ENCODE measurements at regions not wholly inside any gene's neighbourhood (a gene's known extent, or its start where the extent isn't known, plus 50 kb on each side); places are given as distances from the start of the nearest gene placed in this dataset.

DNA sequence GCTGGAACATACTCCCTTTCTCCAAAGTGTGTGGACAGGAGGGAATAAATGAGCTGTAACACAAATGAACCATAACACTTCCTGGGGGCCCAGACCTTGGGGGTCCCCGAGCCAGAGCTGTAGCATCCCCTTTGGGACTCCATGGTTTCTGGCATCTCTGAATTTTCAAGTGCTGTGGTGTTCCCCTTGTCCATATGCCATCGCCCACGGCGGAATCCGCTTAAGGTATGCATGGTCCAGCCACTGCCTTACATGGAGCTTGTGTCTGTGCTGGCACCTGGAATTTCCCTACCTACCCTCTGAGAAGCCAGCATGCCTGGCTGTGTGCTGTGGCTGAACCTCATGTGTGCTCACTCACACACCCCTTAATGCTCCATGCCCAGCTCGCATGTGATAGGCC lies 943.6 kb downstream of the SLITRK1 start:
- FAIRE-seq: no peak

DNA sequence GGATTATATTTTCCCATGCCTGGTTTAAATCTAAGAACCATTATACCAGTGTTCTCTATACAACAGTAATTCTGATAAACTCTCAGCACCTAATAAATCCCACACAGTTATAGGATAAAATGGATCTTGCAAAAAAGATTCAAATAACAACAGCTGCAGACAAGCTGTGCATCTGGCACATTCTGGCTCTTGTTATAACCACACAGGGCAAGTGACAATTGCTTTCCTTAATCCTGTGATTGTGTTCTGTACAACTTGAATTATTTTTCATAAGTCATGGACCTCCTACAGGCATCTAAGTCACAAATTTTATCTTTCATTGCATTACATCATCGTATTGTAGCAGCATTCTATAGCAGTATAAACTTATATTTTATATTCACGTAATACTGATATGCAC lies 948.3 kb downstream of the SLITRK1 start:
- no peak for FAIRE-seq

DNA sequence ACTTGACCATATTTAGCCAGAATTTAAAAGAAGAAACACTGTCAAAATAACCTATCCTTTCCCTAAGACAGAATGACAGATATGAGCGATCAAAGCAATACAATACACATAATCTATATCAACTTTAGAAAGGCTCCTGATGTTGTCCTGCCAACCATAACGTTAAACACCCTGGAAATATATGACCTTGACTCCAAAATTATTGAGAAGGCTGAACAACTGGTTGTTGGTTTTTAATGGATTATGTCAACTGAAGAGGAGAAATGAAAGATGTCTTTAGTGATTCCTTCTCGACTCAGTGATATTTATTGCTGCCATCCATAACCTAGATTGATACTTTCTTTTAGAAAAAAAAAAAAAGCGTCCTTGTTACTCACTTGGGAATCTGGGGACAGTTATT lies 957.2 kb downstream of the SLITRK1 start:
- FAIRE-seq: no peak

DNA sequence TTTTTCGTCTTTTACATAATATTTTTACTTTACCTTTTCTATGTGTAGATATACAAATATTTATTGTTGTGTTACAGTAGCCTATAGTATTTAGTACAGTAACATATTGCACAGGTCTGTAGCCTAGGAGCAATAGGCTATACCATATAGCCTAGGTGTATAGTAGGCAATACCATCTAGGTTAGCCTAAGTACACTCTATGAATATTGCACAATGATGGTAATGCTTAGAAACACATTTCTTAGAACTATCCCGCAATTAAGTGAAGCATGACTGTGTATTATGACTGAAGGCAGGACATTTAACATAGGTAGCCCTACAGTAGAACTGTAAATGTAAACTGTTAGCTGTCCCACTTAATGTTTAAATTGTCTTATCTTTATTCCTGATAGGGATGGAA lies 964.3 kb downstream of the SLITRK1 start:
- FAIRE-seq: no peak

DNA sequence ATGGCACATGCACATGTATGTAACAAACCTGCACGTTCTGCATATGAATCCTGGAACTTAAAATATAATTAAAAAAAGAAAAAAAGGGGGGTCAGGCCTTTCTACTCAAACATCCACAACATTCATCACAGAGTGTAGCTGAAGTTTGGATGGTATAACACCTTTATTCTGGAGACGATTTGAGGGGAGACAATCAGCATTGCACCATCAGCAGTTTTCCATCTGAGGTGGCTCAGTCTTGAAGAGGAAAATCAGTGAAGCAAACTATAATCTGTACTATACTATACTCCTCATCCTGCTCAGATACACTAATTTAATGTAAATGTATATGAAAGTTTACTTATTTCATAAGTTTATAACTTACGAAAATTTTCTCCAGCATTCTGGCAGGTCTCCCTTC lies 969.7 kb downstream of the SLITRK1 start:
- no peak for FAIRE-seq

DNA sequence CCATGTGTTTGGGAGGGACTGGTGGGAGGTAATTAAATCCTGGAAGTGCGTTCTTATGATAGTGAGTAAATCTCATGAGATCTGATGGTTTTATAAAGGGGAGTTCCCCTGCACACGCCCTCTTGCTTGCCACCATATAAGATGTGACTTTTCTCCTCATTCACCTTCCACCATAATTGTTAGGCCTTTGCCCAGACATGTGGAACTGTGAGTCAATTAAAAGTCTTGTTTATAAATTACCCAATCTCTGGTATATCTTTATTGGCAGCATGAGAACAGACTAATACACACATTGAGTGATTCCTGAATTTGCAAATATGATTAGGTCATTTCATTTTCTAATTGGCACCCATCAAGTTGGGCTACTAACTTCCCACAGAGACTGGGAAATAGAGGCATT lies 977.2 kb downstream of the SLITRK1 start:
- no peak for FAIRE-seq

DNA sequence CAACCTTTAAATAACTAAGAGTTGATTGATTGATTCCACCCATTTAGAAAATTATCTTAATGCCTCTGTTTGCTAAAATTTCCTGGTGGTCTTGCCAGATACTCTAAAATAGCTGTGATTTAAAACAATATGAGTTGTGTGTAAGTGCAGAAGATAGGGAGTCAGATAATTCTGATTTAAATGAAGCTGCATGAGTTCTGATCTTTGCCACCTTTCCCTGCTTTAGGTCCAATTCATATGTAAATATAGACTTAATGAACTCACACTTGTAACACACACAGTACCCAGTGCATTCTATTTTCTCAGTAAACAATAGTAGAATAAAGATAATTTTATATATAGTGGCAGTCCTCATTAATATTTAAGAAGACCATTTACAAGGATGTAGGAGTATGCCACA lies 981.8 kb downstream of the SLITRK1 start:
- FAIRE-seq: no peak

DNA sequence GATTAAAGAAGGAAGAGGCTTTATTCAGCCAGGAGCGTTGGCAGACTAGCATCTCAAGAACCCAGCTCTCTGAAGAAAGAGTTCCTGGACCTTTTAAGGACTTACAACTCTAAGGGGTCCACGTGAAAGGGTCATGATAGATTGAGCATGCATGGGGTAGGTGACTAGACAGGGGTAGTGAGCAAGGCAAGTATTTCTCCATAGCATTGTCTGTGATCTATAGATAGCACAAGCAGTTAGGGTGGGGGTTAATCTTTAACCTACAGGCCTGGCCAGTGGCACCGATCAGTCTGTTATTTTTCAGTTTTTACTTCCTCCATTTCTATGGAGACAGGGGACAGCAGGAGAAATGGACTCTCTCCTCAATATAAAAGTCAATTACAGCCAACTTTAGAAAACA lies 983.7 kb downstream of the SLITRK1 start:
- FAIRE-seq: no peak

DNA sequence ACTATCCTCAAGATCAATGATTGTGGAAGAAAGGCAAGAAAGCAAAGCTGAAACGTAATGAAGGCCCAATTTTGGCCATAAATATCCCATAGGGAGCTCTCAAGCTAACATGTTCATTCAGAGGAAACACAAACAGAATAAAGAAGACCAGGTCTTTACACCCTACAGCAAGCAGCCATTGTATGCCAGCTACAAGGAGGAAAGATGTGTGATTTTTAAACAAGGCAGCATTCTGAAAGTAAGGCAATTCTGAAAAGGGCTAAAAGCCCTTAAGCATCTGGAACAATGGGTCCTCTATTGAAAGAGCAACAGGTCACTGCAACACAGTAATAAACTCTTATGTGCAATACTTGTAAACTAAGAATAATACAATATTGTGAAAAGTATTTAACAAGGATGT lies 1002.4 kb downstream of the SLITRK1 start:
- FAIRE-seq: no peak

DNA sequence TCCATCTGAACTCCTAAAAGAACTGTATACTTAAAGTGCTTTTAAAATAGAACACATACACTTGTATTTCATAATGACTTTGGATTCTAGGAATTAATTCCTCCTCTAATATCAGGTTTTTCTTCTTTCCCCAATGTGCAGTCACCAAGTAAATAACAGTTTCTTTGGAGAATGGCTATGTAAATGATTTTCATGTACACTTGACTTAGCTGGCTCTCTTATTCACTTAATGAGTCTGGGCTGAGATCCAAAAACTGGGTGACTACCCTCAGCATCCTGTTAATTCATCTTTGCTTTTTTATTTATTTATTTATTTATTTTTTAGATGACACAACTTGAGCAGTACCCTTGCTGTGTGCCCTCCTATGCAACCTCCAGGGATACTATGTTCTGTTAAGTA lies 1003.7 kb downstream of the SLITRK1 start:
- no peak for FAIRE-seq

DNA sequence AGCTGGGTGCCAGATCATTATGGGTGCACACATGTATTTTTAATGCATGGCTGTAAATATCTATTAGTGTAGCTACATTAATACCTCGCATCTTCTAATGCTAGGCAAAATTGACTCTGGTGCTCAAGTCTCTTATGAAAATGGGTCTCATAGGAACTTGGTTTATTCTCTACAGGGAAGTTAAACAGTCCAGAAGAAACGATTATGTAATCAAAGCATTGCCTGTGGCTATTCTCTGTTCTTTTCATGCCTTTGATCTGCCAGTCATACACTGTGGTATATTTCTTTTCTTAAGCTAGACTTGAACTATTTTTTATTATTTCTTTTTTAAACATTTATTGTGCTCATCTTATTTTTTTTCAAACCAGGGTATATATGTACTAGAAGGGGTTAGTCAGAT lies 1015.0 kb downstream of the SLITRK1 start:
- no peak for FAIRE-seq

DNA sequence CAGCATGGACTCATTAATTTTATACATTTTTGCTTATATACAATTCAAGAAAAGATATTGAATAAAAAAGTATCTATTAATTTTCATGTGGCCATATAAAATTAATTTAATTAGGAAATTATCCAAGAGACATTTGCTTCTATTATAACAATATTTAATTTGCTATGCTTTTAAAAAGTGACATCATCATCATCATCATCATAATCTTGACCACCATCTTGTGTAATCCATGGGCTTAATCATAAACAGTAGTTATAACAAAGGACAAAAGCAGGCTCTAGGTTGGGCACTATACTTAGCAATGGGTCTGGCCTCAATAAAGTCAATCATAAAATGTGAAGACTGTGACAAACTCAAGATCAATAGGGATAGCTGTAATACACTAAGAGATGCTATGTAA lies 1031.6 kb downstream of the SLITRK1 start:
- FAIRE-seq: no peak

DNA sequence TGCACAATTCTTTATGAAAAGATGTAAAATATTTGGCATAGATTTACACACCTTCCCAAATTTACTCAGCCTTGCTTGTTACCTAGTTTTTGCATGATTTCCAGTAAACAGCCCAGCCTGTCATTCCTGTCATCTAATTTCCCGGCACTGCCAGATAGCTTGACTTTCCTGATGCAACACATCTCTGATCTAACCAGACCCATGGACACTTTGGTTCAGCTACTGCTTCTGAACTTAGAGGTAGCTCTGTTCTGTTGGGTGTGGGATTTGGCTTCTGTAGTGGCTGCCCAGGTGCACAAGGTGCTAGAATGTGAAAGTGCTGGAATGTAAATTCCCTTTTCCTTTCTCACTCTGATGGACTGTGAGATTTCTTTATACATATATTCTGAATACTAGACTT lies 1033.5 kb downstream of the SLITRK1 start:
- no peak for FAIRE-seq

DNA sequence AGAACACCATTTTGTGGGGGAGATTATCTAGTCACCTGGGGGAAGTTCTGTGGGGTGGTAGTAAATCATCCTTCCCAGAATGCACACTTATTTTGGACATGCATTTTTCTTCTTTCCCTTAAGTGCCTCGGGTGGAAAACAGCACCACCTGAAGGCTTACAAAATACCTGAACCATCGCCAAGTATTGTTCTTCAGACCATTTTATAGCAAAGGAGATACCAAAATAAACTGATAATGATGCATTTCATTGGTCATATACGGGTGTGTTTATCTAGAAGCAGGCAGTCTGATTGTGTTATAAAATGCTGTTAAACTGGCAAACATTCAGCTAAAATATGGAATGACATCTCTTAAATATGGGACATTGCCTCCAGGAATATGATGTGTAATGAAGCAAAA lies 1034.7 kb downstream of the SLITRK1 start:
- FAIRE-seq: no peak

DNA sequence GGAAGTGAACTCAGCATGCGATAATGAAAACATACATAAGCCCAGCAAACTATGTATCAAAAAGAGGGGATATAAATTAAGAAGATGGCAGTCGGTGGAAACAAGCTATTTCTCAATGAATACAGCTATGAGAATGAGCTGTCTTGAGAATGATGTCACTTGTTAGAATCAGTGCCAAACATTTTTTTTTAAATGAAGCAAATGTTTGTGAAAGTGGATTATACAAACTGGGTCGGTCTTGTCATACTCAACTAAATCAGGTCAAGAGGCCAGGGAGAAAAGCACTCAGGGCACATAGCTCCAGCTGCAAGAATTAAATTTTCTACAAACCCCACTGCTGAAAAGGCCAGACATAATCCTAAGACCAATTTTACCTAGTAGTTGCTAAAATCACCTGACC lies 1048.4 kb downstream of the SLITRK1 start:
- no peak for FAIRE-seq

DNA sequence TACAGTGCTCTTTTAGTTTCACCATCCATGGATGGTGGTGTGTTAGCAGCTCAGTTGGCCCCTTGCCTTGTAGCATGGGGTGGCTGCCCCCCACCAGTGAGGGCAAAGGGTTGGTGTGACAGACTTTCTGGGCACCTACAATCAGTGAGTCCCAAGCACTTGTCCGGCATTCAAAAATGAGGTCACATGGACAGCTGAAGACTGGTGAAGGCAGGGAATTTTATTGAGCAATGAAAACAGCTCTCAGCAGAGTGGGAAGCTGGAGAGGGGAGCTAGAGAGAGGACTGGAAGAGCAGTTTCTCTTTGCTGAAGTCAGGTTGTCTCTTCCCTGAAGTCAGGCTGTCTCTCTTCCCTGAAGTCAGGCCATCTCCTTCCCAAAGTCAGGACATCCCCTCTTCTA lies 1053.2 kb downstream of the SLITRK1 start:
- no peak for FAIRE-seq

DNA sequence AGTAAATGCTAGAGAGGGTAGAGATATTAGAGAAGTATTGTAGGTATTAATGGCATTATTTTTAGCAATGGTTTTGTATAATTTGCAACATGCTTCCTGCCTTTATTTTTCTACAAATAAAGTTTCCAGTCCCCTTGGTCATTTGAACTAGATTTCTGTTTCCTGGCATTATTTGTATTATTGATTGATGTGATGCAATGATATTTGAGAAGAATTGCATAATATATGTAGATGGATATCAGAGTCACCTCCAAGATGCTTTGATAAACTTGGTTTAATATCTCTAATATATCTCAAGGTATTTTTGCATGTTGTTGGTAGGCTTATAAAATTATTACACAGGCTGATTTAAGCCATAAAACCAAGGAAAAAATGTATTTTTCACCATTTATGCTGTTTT lies 1054.5 kb downstream of the SLITRK1 start:
- no peak for FAIRE-seq

DNA sequence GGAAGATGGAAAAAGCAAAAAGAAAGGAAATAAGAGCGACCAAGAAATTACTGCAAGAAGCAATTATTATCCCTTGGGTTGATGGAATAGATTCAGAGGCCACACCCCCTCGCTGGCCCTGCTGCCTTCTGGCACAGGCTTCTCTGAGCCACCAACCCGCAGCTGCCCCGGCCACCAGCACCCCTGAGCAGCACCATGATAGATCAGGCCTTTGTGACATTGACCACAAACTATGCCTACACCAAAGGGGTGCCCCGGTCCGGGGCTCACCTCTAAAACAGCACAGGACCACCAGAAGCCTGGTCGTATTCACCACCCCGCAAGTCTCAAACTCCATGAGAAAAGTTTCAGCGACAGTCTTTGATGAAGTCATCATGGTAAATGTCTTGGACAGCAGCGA lies 1059.3 kb downstream of the SLITRK1 start:
- FAIRE-seq: no peak

DNA sequence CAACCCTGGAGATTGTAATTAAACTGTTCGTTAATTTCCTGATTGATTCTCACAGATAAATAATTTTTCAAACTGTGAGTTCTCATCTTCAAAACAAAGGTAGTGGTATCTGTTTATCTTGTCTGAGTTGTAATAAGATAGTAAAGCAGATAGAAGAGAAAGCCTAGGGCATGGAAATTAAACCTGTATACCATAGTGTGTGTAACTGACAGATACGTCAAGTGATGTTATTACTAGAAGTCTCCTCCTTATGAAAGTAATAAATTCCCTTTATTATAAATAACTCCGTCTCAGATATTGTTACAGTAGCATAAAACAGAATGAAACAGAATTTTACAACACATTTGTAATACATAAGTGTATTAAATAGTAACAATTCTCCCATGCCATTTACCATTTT lies 1065.1 kb downstream of the SLITRK1 start:
- FAIRE-seq: no peak

DNA sequence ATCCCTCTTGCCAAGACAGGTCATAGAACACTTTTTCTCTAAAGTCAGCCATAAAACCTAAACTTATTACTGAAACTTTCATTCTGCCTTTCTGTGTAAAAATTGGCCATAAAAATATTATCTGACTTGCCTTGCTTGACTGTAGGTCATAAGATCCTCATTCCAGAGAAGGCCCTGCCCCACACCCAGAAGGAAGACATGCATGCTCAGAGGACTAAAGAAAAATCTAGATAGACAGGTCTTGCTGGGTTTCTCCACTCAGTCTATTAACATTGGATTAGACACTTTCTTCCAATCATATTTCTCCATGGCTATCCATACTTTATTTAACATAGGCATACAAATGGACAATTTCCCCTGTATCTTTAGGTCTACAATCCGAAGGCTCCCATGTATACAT lies 1066.5 kb downstream of the SLITRK1 start:
- FAIRE-seq: no peak

DNA sequence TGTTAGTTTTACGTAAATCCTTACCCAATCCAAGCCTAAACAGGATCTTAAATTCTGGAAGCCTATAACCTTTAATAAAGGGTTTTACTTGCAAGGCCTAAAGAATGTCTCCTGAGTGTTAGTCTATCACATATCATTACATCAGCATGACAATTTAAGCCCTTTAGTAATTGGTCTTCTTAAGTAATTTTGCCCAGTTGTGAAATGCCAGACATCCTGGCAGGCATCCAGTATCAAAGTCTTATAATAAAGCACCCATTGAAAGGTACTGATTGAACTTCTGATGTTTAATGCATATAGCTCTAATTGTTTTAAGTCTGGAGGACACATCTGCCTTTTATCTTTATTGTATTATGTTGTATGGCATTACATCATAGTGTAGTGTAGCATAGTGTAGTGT lies 1078.9 kb downstream of the SLITRK1 start:
- FAIRE-seq: no peak

DNA sequence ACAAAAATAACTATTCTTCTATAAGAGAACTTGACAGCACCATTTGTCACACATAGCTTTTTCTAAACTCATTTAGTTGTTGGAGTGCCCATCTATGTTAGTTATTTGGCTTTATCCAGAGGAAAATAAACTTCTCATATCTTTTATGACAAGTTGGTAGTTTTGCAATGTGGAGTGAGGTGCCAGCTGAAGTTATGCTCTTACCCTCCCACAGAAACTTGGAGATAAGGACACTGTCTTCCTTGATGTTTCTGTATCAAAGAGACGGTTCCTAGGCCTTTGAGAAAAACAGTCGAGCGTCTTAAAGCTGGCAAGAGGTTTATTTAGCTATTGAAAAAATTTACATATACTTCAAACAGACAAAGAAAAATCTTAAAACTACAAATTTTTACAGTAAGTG lies 1079.7 kb downstream of the SLITRK1 start:
- no peak for FAIRE-seq

DNA sequence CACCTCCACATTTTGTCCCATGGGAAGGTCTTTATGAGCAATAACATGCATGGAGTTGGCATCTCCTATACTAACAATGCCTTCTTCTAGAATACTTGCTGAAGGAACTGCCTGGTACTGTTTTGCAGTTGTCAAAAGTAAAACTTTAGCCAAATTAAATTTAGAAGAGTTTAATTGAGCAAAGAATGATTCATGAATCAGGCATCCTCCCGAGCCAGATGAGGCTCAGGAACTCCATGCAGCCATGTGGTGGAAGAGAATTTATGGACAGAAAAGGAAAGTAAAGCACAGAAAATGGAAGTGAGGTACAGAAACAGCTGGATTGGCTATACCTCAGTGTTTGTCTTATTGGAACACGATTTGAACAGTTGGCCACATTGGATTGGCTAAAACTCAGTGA lies 1081.9 kb downstream of the SLITRK1 start:
- FAIRE-seq: no peak

DNA sequence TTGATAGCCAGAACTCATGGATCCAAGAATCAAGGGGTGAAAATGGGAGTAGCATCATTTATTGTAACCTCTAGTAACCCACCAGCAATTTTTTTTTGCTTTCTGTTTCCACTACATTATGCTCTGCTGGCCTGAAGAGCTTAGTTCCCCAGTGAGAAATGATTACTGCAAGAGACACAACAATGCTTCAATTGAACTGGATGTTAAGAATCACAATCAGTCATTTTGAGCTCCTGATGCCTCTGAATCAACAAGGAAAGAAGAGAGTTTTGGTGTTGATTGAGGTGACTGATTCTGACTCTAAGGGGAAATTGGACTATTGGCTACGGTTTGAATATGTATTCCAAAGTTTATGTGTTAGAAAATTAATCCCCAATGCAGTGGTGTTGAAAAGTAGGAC lies 1084.4 kb downstream of the SLITRK1 start:
- no peak for FAIRE-seq

DNA sequence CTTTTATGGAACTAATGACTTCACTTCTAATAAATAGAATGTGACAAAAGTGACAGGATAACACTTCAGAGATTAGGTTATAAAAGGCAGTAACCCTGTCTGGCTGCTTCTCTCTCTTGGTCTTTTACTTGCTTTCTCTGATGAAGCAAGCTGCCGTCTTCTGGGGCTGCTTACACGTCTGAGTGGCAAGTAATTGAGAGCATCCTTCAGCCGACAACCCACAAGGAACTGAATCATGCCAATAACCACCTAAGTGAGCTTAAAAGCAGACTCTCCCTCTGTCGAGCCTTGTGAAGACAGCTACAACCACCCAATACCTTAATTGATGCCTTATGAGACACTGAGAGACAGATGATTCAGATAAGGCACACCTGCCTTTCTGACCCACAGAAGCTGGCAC lies 1091.2 kb downstream of the SLITRK1 start:
- no peak for FAIRE-seq

DNA sequence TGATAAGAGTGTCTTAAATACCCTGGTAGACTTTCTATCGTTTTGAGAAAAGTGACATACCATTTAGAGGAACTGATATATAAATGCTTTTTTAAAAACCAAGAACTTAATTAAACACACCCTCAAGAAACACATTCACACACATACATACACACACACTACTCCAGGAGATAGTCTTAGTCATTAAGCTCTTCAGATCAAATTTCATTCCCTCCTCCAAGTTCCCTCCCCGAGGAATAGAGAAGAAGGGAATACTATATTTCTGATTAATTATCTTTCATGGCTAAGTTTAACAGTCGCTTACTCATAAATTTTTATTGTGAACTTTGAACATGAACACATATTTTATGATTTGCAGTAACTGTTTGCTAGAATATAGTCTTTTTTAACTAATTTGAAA lies 1109.5 kb downstream of the SLITRK1 start:
- no peak for FAIRE-seq
